SK-N-SH (cell line): ENCODE measurements at regions not wholly inside any gene's neighbourhood (a gene's known extent, or its start where the extent isn't known, plus 50 kb on each side); places are given as distances from the start of the nearest gene placed in this dataset.

Experiments used
- CTCF ChIA-PET: fragments of 300-600, 350-600 bp; formaldehyde crosslinking; extraction: SDS; loops from one replicate; lab custom pipeline; 2021; lab: Yijun Ruan, JAX
- POLR2A ChIA-PET: fragments of 350-600 bp; sonication (Branson Sonifier 250); formaldehyde crosslinking; extraction: SDS; loops from one replicate; lab custom pipeline; 2020; ENCODE audit warnings: antibody characterized with exemption, inconsistent platforms; lab: Yijun Ruan, JAX
- DNase-seq: peaks from one replicate; pipeline ENCODE4 v3.0.0; 2012
- H2AFZ ChIP-seq: fragments of 200-600 bp; sonication (generic); 2 replicates; pipeline ENCODE4 v1.8.1; 2016; ENCODE audit warnings: antibody characterized with exemption, mild to moderate bottlenecking, low read depth
- H3F3A ChIP-seq: fragments of 200-600 bp; sonication (generic); replicated peaks from 2 replicates; pipeline ENCODE3; 2016; ENCODE audit warnings: antibody characterized with exemption, mild to moderate bottlenecking; ENCODE audit not compliant: insufficient read depth
- H3K27ac ChIP-seq, 2 experiments: fragments of 200-500 bp in 1 of 2; fragments of 200-600 bp in 1 of 2; sonication (Bioruptor generic) in 1 of 2; sonication (generic), shearing (Covaris generic) in 1 of 2; 2 replicates each; pipeline versions ENCODE4 v1.5.1 to v1.6.1; 2014 to 2016; ENCODE audit warnings: low read depth in 2 of 2, inconsistent platforms in 1 of 2, low read length in 1 of 2, mild to moderate bottlenecking in 1 of 2, mixed read lengths in 1 of 2
- H3K27me3 ChIP-seq: fragments of 200-600 bp; sonication (generic), shearing (Covaris generic); 2 replicates; pipeline ENCODE4 v1.6.1; 2016; ENCODE audit warnings: mixed run types; ENCODE audit not compliant: insufficient read depth
- H3K36me3 ChIP-seq, 2 experiments: fragments of 200-500 bp in 1 of 2; fragments of 200-600 bp in 1 of 2; sonication (Bioruptor generic) in 1 of 2; sonication (generic) in 1 of 2; replicated peaks in 1 of 2; 2 replicates each; pipeline versions ENCODE3 to v1.5.1; 2014 to 2016; ENCODE audit warnings: low read length in 1 of 2, mild to moderate bottlenecking in 1 of 2; ENCODE audit not compliant: insufficient read depth in 2 of 2, control insufficient read depth in 1 of 2
- H3K4me1 ChIP-seq, 2 experiments: fragments of 200-500 bp in 1 of 2; fragments of 200-600 bp in 1 of 2; sonication (Bioruptor generic) in 1 of 2; sonication (generic), shearing (Covaris generic) in 1 of 2; 2 replicates each; pipeline versions ENCODE4 v1.5.1 to v1.6.1; 2014 to 2016; ENCODE audit warnings: low read depth in 1 of 2, low read length in 1 of 2, mixed run types in 1 of 2; ENCODE audit not compliant: insufficient read depth in 2 of 2, control insufficient read depth in 1 of 2
- H3K4me2 ChIP-seq: fragments of 200-600 bp; sonication (generic), shearing (Covaris generic); 2 replicates; pipeline ENCODE4 v1.6.1; 2017; ENCODE audit warnings: mixed run types
- H3K4me3 ChIP-seq, 2 experiments: fragments of 200-500 bp in 1 of 2; fragments of 200-600 bp in 1 of 2; sonication (Bioruptor generic) in 1 of 2; sonication (generic), shearing (Covaris generic) in 1 of 2; 2 replicates each; pipeline versions ENCODE4 v1.5.1 to v1.8.1; 2014 to 2016; ENCODE audit warnings: low read depth in 2 of 2, inconsistent platforms in 1 of 2, low read length in 1 of 2, mild to moderate bottlenecking in 1 of 2, mixed read lengths in 1 of 2, moderate library complexity in 1 of 2
- H3K79me2 ChIP-seq: fragments of 200-600 bp; sonication (generic); 2 replicates; pipeline ENCODE4 v1.8.1; 2017; ENCODE audit warnings: mild to moderate bottlenecking; ENCODE audit not compliant: insufficient read depth
- H3K9ac ChIP-seq: fragments of 200-600 bp; sonication (generic); 2 replicates; pipeline ENCODE4 v1.6.1; 2017; ENCODE audit warnings: mixed run types
- H3K9me2 ChIP-seq: fragments of 200-600 bp; sonication (generic); 2 replicates; pipeline ENCODE4 v1.6.1; 2017; ENCODE audit warnings: mixed run types
- H3K9me3 ChIP-seq: fragments of 200-600 bp; sonication (generic); 2 replicates; pipeline ENCODE4 v1.6.1; 2017; ENCODE audit warnings: mixed run types, mild to moderate bottlenecking, moderate library complexity
- H4K20me1 ChIP-seq: fragments of 200-600 bp; sonication (generic); 2 replicates; pipeline ENCODE4 v1.6.1; 2017; ENCODE audit warnings: mild to moderate bottlenecking, mixed run types; ENCODE audit not compliant: insufficient read depth
- ELF1 ChIP-seq: IDR thresholded peaks from 2 replicates; pipeline ENCODE4 v1.4.0; 2012
- EP300 ChIP-seq, 2 experiments: IDR thresholded peaks; 2 replicates each; pipeline versions ENCODE4 v1.4.0 to v1.6.1; 2012; ENCODE audit warnings: borderline replicate concordance in 1 of 2, low read depth in 1 of 2, low read length in 1 of 2
- FOSL2 ChIP-seq: IDR thresholded peaks from 2 replicates; pipeline ENCODE4 v1.4.0; 2012; ENCODE audit warnings: low read depth, mild to moderate bottlenecking, moderate library complexity, borderline replicate concordance
- GATA2 ChIP-seq: sonication (generic); formaldehyde crosslinking; IDR thresholded peaks from 2 replicates; pipeline ENCODE4 v1.5.0; 2020; ENCODE audit warnings: mild to moderate bottlenecking, missing genetic modification reagents
- POLR2AphosphoS5 ChIP-seq: IDR thresholded peaks from 2 replicates; pipeline ENCODE4 v1.6.1; 2012; ENCODE audit warnings: low read depth, low read length
- RXRA ChIP-seq: IDR thresholded peaks from 2 replicates; pipeline ENCODE4 v1.4.0; 2012; ENCODE audit warnings: low read depth, mild to moderate bottlenecking, borderline replicate concordance
- SIN3A ChIP-seq: IDR thresholded peaks from 2 replicates; pipeline ENCODE4 v1.6.1; 2012; ENCODE audit warnings: low read depth, mild to moderate bottlenecking, low read length, moderate library complexity, borderline replicate concordance
- TCF12 ChIP-seq: IDR thresholded peaks from 2 replicates; pipeline ENCODE4 v1.4.0; 2012
- WGBS: methylation state at CpG from one replicate; pipeline ENCODE4 v1.1.6; 2017; ENCODE audit warnings: low lambda C conversion rate; 5-methylcytosine and 5-hydroxymethylcytosine counted together
- TF ChIP-seq, protein P1 (sequence below): IDR thresholded peaks from 2 replicates; pipeline ENCODE4 v1.4.0; 2012; ENCODE audit warnings: low read depth, borderline replicate concordance
- TF ChIP-seq, protein P2 (sequence below): IDR thresholded peaks from 2 replicates; pipeline ENCODE4 v1.6.1; 2012; ENCODE audit warnings: mild to moderate bottlenecking, low read depth, low read length, moderate library complexity

DNA sequence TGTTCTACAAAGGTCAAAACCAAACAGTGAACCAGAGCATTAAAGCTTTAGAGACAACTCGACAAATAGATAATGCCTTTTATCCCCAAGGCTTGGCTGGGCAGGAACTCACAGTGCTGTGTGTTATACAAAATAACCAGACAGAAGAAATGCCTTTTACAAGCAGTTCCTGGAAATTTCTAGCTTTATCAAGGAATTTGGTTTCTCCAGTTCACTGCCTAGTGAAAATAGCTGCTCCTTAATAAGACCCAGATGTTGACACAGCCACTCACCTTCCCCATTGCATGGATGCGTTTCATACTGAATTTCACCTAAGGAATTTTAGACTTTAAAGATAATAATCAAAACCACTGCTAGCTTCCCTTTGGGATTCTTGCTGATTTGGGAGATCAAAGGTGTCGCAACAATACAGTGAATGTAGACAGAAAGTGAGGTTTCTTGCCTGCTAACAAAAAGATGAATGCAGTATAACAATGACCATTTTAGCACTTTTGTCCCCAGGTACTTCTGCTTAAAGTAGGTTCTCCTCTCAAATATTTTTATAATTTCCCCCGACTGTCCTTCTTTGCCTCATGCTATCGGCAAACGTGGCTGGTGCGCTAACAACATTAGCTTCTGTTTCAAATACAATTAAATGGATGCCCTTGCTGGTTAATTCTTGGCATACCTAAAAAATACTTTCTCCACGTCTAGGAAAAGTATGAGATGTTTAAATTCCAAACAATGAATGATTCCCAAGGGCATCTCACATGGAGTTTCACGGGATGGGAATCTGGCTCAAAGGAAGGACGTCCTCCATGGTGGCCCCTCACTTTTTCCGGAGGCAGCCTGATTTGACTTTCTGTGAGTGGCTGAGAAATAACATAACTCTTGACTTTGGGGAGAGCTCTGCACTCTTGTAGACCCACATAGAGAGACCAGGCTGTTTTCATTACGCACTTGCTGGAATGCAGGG lies 162.4 kb downstream of the C12orf75 start:
- POLR2A ChIA-PET, result no interaction called here
- peak in 1 of 2 experiments; percentile 47; a peak in 1 of 4 replicates for TF ChIP-seq EP300 (IDR thresholded peaks at IDR 0.05; ENCODE audit: borderline replicate concordance in 1 of 2, low read depth in 1 of 2, low read length in 1 of 2)
- TF ChIP-seq, protein P1, sequence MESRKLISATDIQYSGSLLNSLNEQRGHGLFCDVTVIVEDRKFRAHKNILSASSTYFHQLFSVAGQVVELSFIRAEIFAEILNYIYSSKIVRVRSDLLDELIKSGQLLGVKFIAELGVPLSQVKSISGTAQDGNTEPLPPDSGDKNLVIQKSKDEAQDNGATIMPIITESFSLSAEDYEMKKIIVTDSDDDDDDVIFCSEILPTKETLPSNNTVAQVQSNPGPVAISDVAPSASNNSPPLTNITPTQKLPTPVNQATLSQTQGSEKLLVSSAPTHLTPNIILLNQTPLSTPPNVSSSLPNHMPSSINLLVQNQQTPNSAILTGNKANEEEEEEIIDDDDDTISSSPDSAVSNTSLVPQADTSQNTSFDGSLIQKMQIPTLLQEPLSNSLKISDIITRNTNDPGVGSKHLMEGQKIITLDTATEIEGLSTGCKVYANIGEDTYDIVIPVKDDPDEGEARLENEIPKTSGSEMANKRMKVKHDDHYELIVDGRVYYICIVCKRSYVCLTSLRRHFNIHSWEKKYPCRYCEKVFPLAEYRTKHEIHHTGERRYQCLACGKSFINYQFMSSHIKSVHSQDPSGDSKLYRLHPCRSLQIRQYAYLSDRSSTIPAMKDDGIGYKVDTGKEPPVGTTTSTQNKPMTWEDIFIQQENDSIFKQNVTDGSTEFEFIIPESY, result no peak
- TF ChIP-seq ELF1, result no peak
- TF ChIP-seq FOSL2, result no peak
- TF ChIP-seq POLR2AphosphoS5, result 0 out of 2 replicates have a peak, but pooled peaks have one; percentile 45
- no peak for TF ChIP-seq SIN3A
- no peak for TF ChIP-seq GATA2 (CRISPR knock-in tag)
- TF ChIP-seq TCF12, result peak; percentile 94
- TF ChIP-seq, protein P2, sequence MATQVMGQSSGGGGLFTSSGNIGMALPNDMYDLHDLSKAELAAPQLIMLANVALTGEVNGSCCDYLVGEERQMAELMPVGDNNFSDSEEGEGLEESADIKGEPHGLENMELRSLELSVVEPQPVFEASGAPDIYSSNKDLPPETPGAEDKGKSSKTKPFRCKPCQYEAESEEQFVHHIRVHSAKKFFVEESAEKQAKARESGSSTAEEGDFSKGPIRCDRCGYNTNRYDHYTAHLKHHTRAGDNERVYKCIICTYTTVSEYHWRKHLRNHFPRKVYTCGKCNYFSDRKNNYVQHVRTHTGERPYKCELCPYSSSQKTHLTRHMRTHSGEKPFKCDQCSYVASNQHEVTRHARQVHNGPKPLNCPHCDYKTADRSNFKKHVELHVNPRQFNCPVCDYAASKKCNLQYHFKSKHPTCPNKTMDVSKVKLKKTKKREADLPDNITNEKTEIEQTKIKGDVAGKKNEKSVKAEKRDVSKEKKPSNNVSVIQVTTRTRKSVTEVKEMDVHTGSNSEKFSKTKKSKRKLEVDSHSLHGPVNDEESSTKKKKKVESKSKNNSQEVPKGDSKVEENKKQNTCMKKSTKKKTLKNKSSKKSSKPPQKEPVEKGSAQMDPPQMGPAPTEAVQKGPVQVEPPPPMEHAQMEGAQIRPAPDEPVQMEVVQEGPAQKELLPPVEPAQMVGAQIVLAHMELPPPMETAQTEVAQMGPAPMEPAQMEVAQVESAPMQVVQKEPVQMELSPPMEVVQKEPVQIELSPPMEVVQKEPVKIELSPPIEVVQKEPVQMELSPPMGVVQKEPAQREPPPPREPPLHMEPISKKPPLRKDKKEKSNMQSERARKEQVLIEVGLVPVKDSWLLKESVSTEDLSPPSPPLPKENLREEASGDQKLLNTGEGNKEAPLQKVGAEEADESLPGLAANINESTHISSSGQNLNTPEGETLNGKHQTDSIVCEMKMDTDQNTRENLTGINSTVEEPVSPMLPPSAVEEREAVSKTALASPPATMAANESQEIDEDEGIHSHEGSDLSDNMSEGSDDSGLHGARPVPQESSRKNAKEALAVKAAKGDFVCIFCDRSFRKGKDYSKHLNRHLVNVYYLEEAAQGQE, result no peak
- TF ChIP-seq RXRA, result peak; percentile 47; the same call in 1 of the 2 replicates

More for the DNA sequence above, 162.4 kb downstream of the C12orf75 start:
- Histone ChIP-seq H3K27ac (peak overlapping the region; percentile 14 to 73; a peak in 3 of 4 replicates), H3K9me2 (no peaks in the 10 kb centered on the region), H3K9me3 (no peaks in the 10 kb centered on the region), H3K4me3 (no peak overlapping the region), H3K9ac (no peak overlapping the region), H3K79me2 (no peaks in the 10 kb centered on the region), H3K27me3 (no peaks in the 10 kb centered on the region), H3K36me3 (peaks cover 0 to 3% of the 10 kb centered on the region in 2 experiments), H4K20me1 (no peaks in the 10 kb centered on the region), H3F3A (peaks cover 9% of the 10 kb centered on the region), H3K4me1 (peaks cover 0 to 4% of the 10 kb centered on the region in 2 experiments; a peak in 2 of 4 replicates), H3K4me2 (no peak overlapping the region; the same call in 1 of the 2 replicates), H2AFZ (0 out of 2 replicates have a peak overlapping the region, but pooled peaks have one; percentile 20)
- 54% methylated on average over 12 of the region's 12 CpGs for WGBS
- DNase-seq, result no peak
- CTCF ChIA-PET, result interaction anchor here (1.5 kb wide), 1 partner anchor 644 kb away, joined by 6 read pairs; no protein-coding TSS in a partner anchor
